Mesendoderm (in vitro differentiated cells): ENCODE measurements at regions not wholly inside any gene's neighbourhood (a gene's known extent, or its start where the extent isn't known, plus 50 kb on each side); places are given as distances from the start of the nearest gene placed in this dataset.

ENCODE experiments used
- DNase-seq: peaks from one replicate; pipeline ENCODE4 v3.0.0; 2013
- H2AK5ac ChIP-seq: 2 replicates; pipeline ENCODE4 v1.6.1; 2013; ENCODE audit warnings: low read length, inconsistent platforms
- H2BK120ac ChIP-seq: 2 replicates; pipeline ENCODE4 v1.6.1; 2013; ENCODE audit warnings: low read depth, mild to moderate bottlenecking, low read length, moderate library complexity, mixed read lengths
- H2BK15ac ChIP-seq: replicated peaks from 2 replicates; pipeline ENCODE4 v1.6.1; 2013; ENCODE audit warnings: low read depth, mild to moderate bottlenecking, moderate library complexity
- H2BK5ac ChIP-seq: 2 replicates; pipeline ENCODE4 v1.6.1; 2013; ENCODE audit warnings: low read length, inconsistent platforms
- H3K18ac ChIP-seq: 2 replicates; pipeline ENCODE4 v1.6.1; 2013; ENCODE audit warnings: mild to moderate bottlenecking, low read length, mixed read lengths
- H3K23ac ChIP-seq: one replicate; pipeline ENCODE4 v1.6.1; 2013; ENCODE audit warnings: low read length
- H3K27ac ChIP-seq: 2 replicates; pipeline ENCODE4 v1.5.1; 2013; ENCODE audit warnings: low read depth, mild to moderate bottlenecking, inconsistent platforms, low read length, moderate library complexity
- H3K27me3 ChIP-seq: 2 replicates; pipeline ENCODE4 v1.6.1; 2013; ENCODE audit warnings: low read length, control low read depth, mild to moderate bottlenecking, inconsistent platforms; ENCODE audit not compliant: insufficient read depth, poor library complexity
- H3K36me3 ChIP-seq: 2 replicates; pipeline ENCODE4 v1.6.1; 2013; ENCODE audit warnings: low read length, inconsistent platforms; ENCODE audit not compliant: control insufficient read depth, insufficient read depth
- H3K4ac ChIP-seq: one replicate; pipeline ENCODE4 v1.6.1; 2013; ENCODE audit warnings: low read depth, mild to moderate bottlenecking, low read length, moderate library complexity
- H3K4me1 ChIP-seq: 2 replicates; pipeline ENCODE4 v1.6.1; 2013; ENCODE audit warnings: low read depth, low read length, inconsistent platforms; ENCODE audit not compliant: control insufficient read depth
- H3K4me2 ChIP-seq: 2 replicates; pipeline ENCODE4 v1.6.1; 2013; ENCODE audit warnings: low read length
- H3K4me3 ChIP-seq: 2 replicates; pipeline ENCODE4 v1.5.1; 2013; ENCODE audit warnings: mild to moderate bottlenecking, low read length
- H3K56ac ChIP-seq: one replicate; pipeline ENCODE4 v1.6.1; 2013; ENCODE audit warnings: low read length
- H3K79me1 ChIP-seq: 2 replicates; pipeline ENCODE4 v1.6.1; 2013; ENCODE audit warnings: low read length, inconsistent platforms
- H3K79me2 ChIP-seq: 2 replicates; pipeline ENCODE4 v1.6.1; 2013; ENCODE audit warnings: mild to moderate bottlenecking, low read length; ENCODE audit not compliant: control insufficient read depth, insufficient read depth
- H3K9ac ChIP-seq: 2 replicates; pipeline ENCODE4 v1.6.1; 2013; ENCODE audit warnings: low read length, inconsistent platforms
- H4K5ac ChIP-seq: one replicate; pipeline ENCODE4 v1.6.1; 2013; ENCODE audit warnings: low read length
- H4K8ac ChIP-seq: one replicate; pipeline ENCODE4 v1.6.1; 2013; ENCODE audit warnings: low read depth, mild to moderate bottlenecking, control low read depth, low read length, moderate library complexity
- WGBS: extraction: QIAGEN DNeasy Blood & Tissue Kit; methylation state at CpG from one replicate; pipeline ENCODE4 v1.1.7; 2013; ENCODE audit warnings: low lambda C conversion rate, missing lambda C conversion rate; ENCODE audit not compliant: insufficient coverage; ENCODE audit errors: extremely low coverage; 5-methylcytosine and 5-hydroxymethylcytosine counted together

- Histone ChIP-seq H3K79me1 (no peaks in the 10 kb centered on the region), H3K27me3 (no peaks in the 10 kb centered on the region)
- no CpG with 5 or more reads among the region's 1 CpG for WGBS
Observed at GRCh38 chr2:103823847-103824246, 1030.1 kb upstream of the POU3F3 start.

GRCh38 chr2:103847276-103847675 is 1006.6 kb upstream of the POU3F3 start:
- H3K4ac ChIP-seq, result no peak overlapping the region
- H2AK5ac ChIP-seq, result no peak overlapping the region
- H2BK15ac ChIP-seq, result no peak overlapping the region
- no peak overlapping the region for H3K27ac ChIP-seq
- H2BK5ac ChIP-seq, result no peak overlapping the region
- H2BK120ac ChIP-seq, result no peak overlapping the region
- H4K5ac ChIP-seq, result no peak overlapping the region
- H3K36me3 ChIP-seq, result no peaks in the 10 kb centered on the region
- no peaks in the 10 kb centered on the region for H3K79me1 ChIP-seq
- no peak overlapping the region for H3K23ac ChIP-seq
- H3K56ac ChIP-seq, result no peak overlapping the region
- no peak overlapping the region for H3K18ac ChIP-seq
- no peaks in the 10 kb centered on the region for H3K27me3 ChIP-seq
- no peak for DNase-seq
- no CpG with 5 or more reads among the region's 2 CpGs for WGBS
- no peak overlapping the region for H3K9ac ChIP-seq
- H3K79me2 ChIP-seq, result no peaks in the 10 kb centered on the region
- no peak overlapping the region for H4K8ac ChIP-seq
- no peak overlapping the region for H3K4me2 ChIP-seq
- no peak overlapping the region for H3K4me3 ChIP-seq
- no peaks in the 10 kb centered on the region for H3K4me1 ChIP-seq

More at GRCh38 chr2:103823847-103824246, 1030.1 kb upstream of the POU3F3 start:
- no peak overlapping the region for H2BK15ac ChIP-seq
- H3K23ac ChIP-seq, result no peak overlapping the region
- H3K18ac ChIP-seq, result no peak overlapping the region
- H3K4me1 ChIP-seq, result no peaks in the 10 kb centered on the region
- H3K4me2 ChIP-seq, result no peak overlapping the region
- no peak overlapping the region for H4K8ac ChIP-seq
- no peaks in the 10 kb centered on the region for H3K79me2 ChIP-seq
- no peak overlapping the region for H3K27ac ChIP-seq
- H2BK5ac ChIP-seq, result no peak overlapping the region
- no peak overlapping the region for H3K9ac ChIP-seq
- no peak overlapping the region for H4K5ac ChIP-seq
- no peak overlapping the region for H3K56ac ChIP-seq
- no peaks in the 10 kb centered on the region for H3K36me3 ChIP-seq
- H3K4me3 ChIP-seq, result no peak overlapping the region
- H2BK120ac ChIP-seq, result no peak overlapping the region
- no peak overlapping the region for H2AK5ac ChIP-seq
- H3K4ac ChIP-seq, result no peak overlapping the region
- no peak for DNase-seq

GRCh38 chr2:103859238-103859637 is 994.7 kb upstream of the POU3F3 start:
- no peak overlapping the region for H4K8ac ChIP-seq
- H3K4me3 ChIP-seq, result no peak overlapping the region
- H3K36me3 ChIP-seq, result no peaks in the 10 kb centered on the region
- peak; percentile 30 for DNase-seq
- H3K23ac ChIP-seq, result no peak overlapping the region
- H3K27ac ChIP-seq, result no peak overlapping the region
- no peaks in the 10 kb centered on the region for H3K79me1 ChIP-seq
- no peak overlapping the region for H2BK5ac ChIP-seq
- H2BK120ac ChIP-seq, result no peak overlapping the region
- no peak overlapping the region for H3K4me2 ChIP-seq
- no peak overlapping the region for H3K56ac ChIP-seq
- no peak overlapping the region for H3K9ac ChIP-seq
- no peak overlapping the region for H3K18ac ChIP-seq
- no peaks in the 10 kb centered on the region for H3K79me2 ChIP-seq
- no peak overlapping the region for H3K4ac ChIP-seq
- H2AK5ac ChIP-seq, result no peak overlapping the region
- WGBS, result no CpG with 5 or more reads among the region's 2 CpGs
- no peak overlapping the region for H2BK15ac ChIP-seq
- H3K4me1 ChIP-seq, result no peaks in the 10 kb centered on the region
- no peak overlapping the region for H4K5ac ChIP-seq
- no peaks in the 10 kb centered on the region for H3K27me3 ChIP-seq

GRCh38 chr2:103860016-103860415 is 993.9 kb upstream of the POU3F3 start:
- no peak overlapping the region for H3K27ac ChIP-seq
- no peak overlapping the region for H2BK5ac ChIP-seq
- no peaks in the 10 kb centered on the region for H3K79me2 ChIP-seq
- H3K56ac ChIP-seq, result no peak overlapping the region
- H3K36me3 ChIP-seq, result no peaks in the 10 kb centered on the region
- no peak overlapping the region for H3K4me3 ChIP-seq
- H3K9ac ChIP-seq, result no peak overlapping the region
- no peak for DNase-seq
- no peak overlapping the region for H4K8ac ChIP-seq
- no peak overlapping the region for H3K4me2 ChIP-seq
- H2BK15ac ChIP-seq, result no peak overlapping the region
- H3K23ac ChIP-seq, result no peak overlapping the region
- no peaks in the 10 kb centered on the region for H3K27me3 ChIP-seq
- no peak overlapping the region for H2BK120ac ChIP-seq
- H3K18ac ChIP-seq, result no peak overlapping the region
- no peak overlapping the region for H2AK5ac ChIP-seq
- WGBS, result 100% methylated on average over 1 of the region's 2 CpGs
- H3K4me1 ChIP-seq, result no peaks in the 10 kb centered on the region
- no peak overlapping the region for H4K5ac ChIP-seq
- H3K4ac ChIP-seq, result no peak overlapping the region
- H3K79me1 ChIP-seq, result no peaks in the 10 kb centered on the region

GRCh38 chr2:103868396-103868795 is 985.5 kb upstream of the POU3F3 start:
- H3K27ac ChIP-seq, result no peak overlapping the region
- H3K9ac ChIP-seq, result no peak overlapping the region
- H3K36me3 ChIP-seq, result no peaks in the 10 kb centered on the region
- no peaks in the 10 kb centered on the region for H3K27me3 ChIP-seq
- no CpG with 5 or more reads among the region's 2 CpGs for WGBS
- no peak overlapping the region for H2AK5ac ChIP-seq
- no peak overlapping the region for H3K56ac ChIP-seq
- H3K4ac ChIP-seq, result no peak overlapping the region
- H3K4me2 ChIP-seq, result no peak overlapping the region
- no peak overlapping the region for H3K4me3 ChIP-seq
- H3K79me1 ChIP-seq, result no peaks in the 10 kb centered on the region
- H3K18ac ChIP-seq, result no peak overlapping the region
- no peak overlapping the region for H4K8ac ChIP-seq
- H2BK120ac ChIP-seq, result no peak overlapping the region
- no peak overlapping the region for H3K23ac ChIP-seq
- no peak overlapping the region for H4K5ac ChIP-seq
- H2BK5ac ChIP-seq, result no peak overlapping the region
- DNase-seq, result no peak
- H3K4me1 ChIP-seq, result no peaks in the 10 kb centered on the region
- H2BK15ac ChIP-seq, result no peak overlapping the region
- H3K79me2 ChIP-seq, result no peaks in the 10 kb centered on the region

- H3K23ac ChIP-seq, result no peak overlapping the region
- no peak overlapping the region for H3K4ac ChIP-seq
- H3K79me1 ChIP-seq, result no peaks in the 10 kb centered on the region
- no peak overlapping the region for H3K18ac ChIP-seq
- H3K4me1 ChIP-seq, result peaks cover 4% of the 10 kb centered on the region
- no peak overlapping the region for H3K27ac ChIP-seq
- no peak overlapping the region for H3K9ac ChIP-seq
- DNase-seq, result no peak
- no peaks in the 10 kb centered on the region for H3K79me2 ChIP-seq
- H2AK5ac ChIP-seq, result no peak overlapping the region
- H4K5ac ChIP-seq, result no peak overlapping the region
- no CpG with 5 or more reads among the region's 10 CpGs for WGBS
- H2BK5ac ChIP-seq, result no peak overlapping the region
- no peak overlapping the region for H3K4me3 ChIP-seq
- H2BK15ac ChIP-seq, result no peak overlapping the region
- no peak overlapping the region for H3K56ac ChIP-seq
- no peaks in the 10 kb centered on the region for H3K27me3 ChIP-seq
- no peaks in the 10 kb centered on the region for H3K36me3 ChIP-seq
- H2BK120ac ChIP-seq, result no peak overlapping the region
- no peak overlapping the region for H4K8ac ChIP-seq
- no peak overlapping the region for H3K4me2 ChIP-seq
Observed at GRCh38 chr2:103873716-103874351, 980.1 kb upstream of the POU3F3 start.
